ENCODE measurements at regions not wholly inside any gene's neighbourhood (a gene's known extent, or its start where the extent isn't known, plus 50 kb on each side); places are given as distances from the start of the nearest gene placed in this dataset.

DNA sequence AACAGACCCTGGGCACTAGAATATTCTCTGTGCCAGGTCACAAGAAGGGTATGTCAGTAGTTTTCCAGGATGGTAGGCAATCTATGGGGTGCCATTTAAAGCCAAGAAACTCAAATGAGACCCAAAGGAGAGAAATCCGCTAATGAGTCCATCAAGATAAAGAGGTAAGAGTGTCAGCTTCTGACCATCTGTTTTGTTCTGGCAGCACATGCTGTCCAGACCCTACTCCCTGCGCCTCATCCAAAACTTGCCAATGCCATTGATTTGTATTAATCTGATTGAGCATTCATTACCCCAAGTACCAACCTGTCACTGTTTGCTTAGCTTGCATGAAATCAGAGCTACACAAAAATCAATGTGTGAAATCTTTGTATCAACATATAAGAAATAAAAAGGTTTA lies 229.0 kb downstream of the BLID start:
- TF ChIP-seq EGR1 (IDR thresholded peaks at IDR 0.05): no peak

DNA sequence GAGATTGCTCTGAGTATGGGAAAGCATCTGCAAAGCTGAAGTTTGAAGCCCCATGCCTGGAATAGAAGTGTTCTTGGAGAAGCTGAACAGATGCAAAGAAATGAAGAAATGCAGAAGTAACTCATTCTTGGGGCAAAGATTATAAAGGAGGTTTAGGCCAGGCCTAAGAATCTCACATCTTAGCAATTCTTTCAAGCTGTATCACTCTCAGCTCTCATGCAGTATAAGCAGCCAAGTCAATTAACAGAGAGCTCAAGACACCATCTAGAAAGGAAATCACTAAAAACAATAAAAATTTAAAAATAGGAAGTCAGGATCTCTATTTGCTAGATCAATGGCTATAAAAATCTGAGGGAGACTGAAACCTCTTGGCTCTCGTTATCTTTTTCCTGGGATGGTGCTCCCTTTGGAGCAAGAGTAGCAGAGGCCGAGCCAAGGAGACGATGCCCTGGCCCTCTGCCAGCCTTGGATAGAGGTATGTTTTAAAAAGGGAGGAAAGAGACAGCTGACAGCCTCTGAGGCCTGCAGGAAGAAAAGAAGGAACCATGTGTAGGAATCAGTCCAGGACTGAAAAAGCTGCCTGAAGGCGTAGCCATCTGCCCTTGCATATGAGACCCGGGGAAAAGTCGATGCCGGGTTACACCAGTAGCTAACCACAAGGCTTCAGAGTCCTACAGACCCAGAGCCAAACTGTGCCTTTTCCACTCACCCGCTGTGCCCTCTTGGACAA lies 229.8 kb downstream of the BLID start:
- TF ChIP-seq, protein P1, sequence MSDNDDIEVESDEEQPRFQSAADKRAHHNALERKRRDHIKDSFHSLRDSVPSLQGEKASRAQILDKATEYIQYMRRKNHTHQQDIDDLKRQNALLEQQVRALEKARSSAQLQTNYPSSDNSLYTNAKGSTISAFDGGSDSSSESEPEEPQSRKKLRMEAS (IDR thresholded peaks at IDR 0.05): no peak
- TF ChIP-seq TCF12 (IDR thresholded peaks at IDR 0.05; ENCODE audit: low read depth) (no peak), EP300 (IDR thresholded peaks at IDR 0.05; ENCODE audit: borderline replicate concordance) (no peak), NFIC (IDR thresholded peaks at IDR 0.05) (0 out of 2 replicates have a peak, but pooled peaks have one; percentile 7), EGR1 (IDR thresholded peaks at IDR 0.05) (no peak), TAF1 (IDR thresholded peaks at IDR 0.05; ENCODE audit: low read depth) (no peak), TEAD4 (IDR thresholded peaks at IDR 0.05) (no peak), ZBTB7A (IDR thresholded peaks at IDR 0.05; ENCODE audit: low read depth) (no peak)

DNA sequence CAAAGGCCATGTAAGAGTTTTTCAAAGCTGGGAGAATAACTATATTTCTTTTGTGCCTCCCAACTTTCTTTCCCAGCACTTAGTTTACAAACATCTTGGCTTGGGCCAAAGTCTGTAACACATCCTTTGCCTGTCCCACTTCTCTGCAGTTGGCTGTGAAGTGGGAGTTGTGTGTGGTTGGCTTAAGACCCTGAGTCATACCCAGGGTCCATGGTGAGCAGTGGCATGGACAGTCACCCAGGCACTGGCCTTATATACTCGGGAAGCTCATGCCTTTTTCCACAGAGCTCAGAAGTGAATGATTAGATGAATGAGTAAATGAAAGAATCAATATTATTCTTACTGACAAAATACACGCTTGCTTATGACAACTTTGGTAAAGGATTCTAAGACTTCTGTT lies 231.4 kb downstream of the BLID start:
- TF ChIP-seq CEBPB (IDR thresholded peaks at IDR 0.05) (no peak), FOXM1 (IDR thresholded peaks at IDR 0.05; ENCODE audit: borderline replicate concordance, low read depth) (no peak), TCF12 (IDR thresholded peaks at IDR 0.05; ENCODE audit: low read depth) (no peak), TEAD4 (IDR thresholded peaks at IDR 0.05) (no peak), EGR1 (IDR thresholded peaks at IDR 0.05) (no peak), RAD21 (IDR thresholded peaks at IDR 0.05; ENCODE audit: low read depth) (no peak), EP300 (IDR thresholded peaks at IDR 0.05; ENCODE audit: borderline replicate concordance) (no peak), ZBTB7A (IDR thresholded peaks at IDR 0.05; ENCODE audit: low read depth) (no peak), TAF1 (IDR thresholded peaks at IDR 0.05; ENCODE audit: low read depth) (no peak), YY1 (IDR thresholded peaks at IDR 0.05; ENCODE audit: low read depth) (no peak), CREB1 (IDR thresholded peaks at IDR 0.05; ENCODE audit: low read depth) (no peak), NFIC (IDR thresholded peaks at IDR 0.05) (no peak)
- TF ChIP-seq, protein P2, sequence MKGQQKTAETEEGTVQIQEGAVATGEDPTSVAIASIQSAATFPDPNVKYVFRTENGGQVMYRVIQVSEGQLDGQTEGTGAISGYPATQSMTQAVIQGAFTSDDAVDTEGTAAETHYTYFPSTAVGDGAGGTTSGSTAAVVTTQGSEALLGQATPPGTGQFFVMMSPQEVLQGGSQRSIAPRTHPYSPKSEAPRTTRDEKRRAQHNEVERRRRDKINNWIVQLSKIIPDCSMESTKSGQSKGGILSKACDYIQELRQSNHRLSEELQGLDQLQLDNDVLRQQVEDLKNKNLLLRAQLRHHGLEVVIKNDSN (IDR thresholded peaks at IDR 0.05): no peak
- TF ChIP-seq, protein P1 (IDR thresholded peaks at IDR 0.05): no peak
- TF ChIP-seq, protein P3, sequence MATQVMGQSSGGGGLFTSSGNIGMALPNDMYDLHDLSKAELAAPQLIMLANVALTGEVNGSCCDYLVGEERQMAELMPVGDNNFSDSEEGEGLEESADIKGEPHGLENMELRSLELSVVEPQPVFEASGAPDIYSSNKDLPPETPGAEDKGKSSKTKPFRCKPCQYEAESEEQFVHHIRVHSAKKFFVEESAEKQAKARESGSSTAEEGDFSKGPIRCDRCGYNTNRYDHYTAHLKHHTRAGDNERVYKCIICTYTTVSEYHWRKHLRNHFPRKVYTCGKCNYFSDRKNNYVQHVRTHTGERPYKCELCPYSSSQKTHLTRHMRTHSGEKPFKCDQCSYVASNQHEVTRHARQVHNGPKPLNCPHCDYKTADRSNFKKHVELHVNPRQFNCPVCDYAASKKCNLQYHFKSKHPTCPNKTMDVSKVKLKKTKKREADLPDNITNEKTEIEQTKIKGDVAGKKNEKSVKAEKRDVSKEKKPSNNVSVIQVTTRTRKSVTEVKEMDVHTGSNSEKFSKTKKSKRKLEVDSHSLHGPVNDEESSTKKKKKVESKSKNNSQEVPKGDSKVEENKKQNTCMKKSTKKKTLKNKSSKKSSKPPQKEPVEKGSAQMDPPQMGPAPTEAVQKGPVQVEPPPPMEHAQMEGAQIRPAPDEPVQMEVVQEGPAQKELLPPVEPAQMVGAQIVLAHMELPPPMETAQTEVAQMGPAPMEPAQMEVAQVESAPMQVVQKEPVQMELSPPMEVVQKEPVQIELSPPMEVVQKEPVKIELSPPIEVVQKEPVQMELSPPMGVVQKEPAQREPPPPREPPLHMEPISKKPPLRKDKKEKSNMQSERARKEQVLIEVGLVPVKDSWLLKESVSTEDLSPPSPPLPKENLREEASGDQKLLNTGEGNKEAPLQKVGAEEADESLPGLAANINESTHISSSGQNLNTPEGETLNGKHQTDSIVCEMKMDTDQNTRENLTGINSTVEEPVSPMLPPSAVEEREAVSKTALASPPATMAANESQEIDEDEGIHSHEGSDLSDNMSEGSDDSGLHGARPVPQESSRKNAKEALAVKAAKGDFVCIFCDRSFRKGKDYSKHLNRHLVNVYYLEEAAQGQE (IDR thresholded peaks at IDR 0.05; ENCODE audit: low read depth): no peak

DNA sequence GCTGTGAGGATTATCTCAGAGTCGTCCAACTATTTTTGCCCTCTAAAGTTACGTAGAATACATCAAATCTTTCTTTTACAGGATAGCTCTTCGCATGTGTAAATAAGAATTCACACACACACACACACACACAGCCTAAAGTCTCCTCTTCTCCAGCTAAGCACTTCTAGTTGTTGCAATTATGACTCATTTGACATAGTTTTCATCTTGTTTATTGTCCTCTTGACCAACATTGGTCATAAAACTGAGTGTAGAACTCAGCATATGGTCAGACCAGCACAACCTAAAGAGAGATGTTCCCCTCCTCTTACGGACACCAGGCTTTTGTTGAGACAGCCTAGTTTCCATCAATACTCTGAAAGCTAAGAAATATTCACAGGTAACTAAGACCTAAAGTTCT lies 234.2 kb downstream of the BLID start:
- TF ChIP-seq TEAD4 (IDR thresholded peaks at IDR 0.05) (no peak), NFIC (IDR thresholded peaks at IDR 0.05) (no peak), TCF12 (IDR thresholded peaks at IDR 0.05; ENCODE audit: low read depth) (no peak), CREB1 (IDR thresholded peaks at IDR 0.05; ENCODE audit: low read depth) (no peak), FOXM1 (IDR thresholded peaks at IDR 0.05; ENCODE audit: borderline replicate concordance, low read depth) (no peak), CEBPB (IDR thresholded peaks at IDR 0.05) (no peak), YY1 (IDR thresholded peaks at IDR 0.05; ENCODE audit: low read depth) (no peak), EP300 (IDR thresholded peaks at IDR 0.05; ENCODE audit: borderline replicate concordance) (no peak), RAD21 (IDR thresholded peaks at IDR 0.05; ENCODE audit: low read depth) (no peak), EGR1 (IDR thresholded peaks at IDR 0.05) (no peak), ZBTB7A (IDR thresholded peaks at IDR 0.05; ENCODE audit: low read depth) (no peak), TAF1 (IDR thresholded peaks at IDR 0.05; ENCODE audit: low read depth) (no peak)
- TF ChIP-seq, protein P3 (IDR thresholded peaks at IDR 0.05; ENCODE audit: low read depth): no peak
- TF ChIP-seq, protein P2 (IDR thresholded peaks at IDR 0.05): no peak
- TF ChIP-seq, protein P1 (IDR thresholded peaks at IDR 0.05): no peak

DNA sequence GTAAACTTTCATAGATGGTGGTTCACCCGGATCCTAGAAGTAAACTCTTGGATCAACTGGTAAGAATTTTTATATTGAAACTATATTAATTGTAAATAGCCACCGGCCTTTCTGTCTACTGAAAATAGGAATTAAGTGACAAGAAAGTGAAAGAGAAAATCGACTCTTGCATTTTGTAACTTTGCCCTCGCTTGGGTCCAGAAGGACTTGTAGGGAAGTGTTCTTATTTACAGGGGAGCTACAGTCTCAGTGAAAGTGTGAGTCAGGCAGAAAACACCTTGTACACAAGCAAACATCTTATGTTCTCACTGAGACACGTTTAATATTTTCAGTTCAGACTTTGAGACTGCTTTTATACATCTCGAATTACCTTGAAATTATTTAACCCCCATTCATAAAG lies 238.9 kb downstream of the BLID start:
- TF ChIP-seq, protein P2 (IDR thresholded peaks at IDR 0.05): no peak
- TF ChIP-seq FOXM1 (IDR thresholded peaks at IDR 0.05; ENCODE audit: borderline replicate concordance, low read depth): no peak
